HL-60 (cell line): ENCODE measurements at regions not wholly inside any gene's neighbourhood (a gene's known extent, or its start where the extent isn't known, plus 50 kb on each side); places are given as distances from the start of the nearest gene placed in this dataset.

Experiments
- DNase-seq, 2 experiments: peaks; one replicate each; pipeline ENCODE4 v3.0.0-alpha.2; 2010 to 2020; ENCODE audit warnings: low read depth in 1 of 2, low spot score in 1 of 2
- H3K27ac ChIP-seq: fragments of 250-450 bp; sonication (Bioruptor Pico); replicated peaks from 2 replicates; pipeline ENCODE4 v1.5.1; 2020; ENCODE audit warnings: mild to moderate bottlenecking, moderate library complexity
- H3K27me3 ChIP-seq: fragments of 250-450 bp; sonication (Bioruptor Pico); 2 replicates; pipeline ENCODE4 v1.5.1; 2021; ENCODE audit warnings: mild to moderate bottlenecking, moderate library complexity; ENCODE audit not compliant: insufficient read depth, poor library complexity, severe bottlenecking
- H3K4me3 ChIP-seq: replicated peaks from 2 replicates; pipeline ENCODE4 v1.5.1; 2011; ENCODE audit warnings: mild to moderate bottlenecking, control low read depth, low read length; ENCODE audit not compliant: insufficient read depth
- GABPA ChIP-seq: IDR thresholded peaks from 2 replicates; pipeline ENCODE4 v1.6.1; 2012; ENCODE audit warnings: low read depth
- POLR2AphosphoS5 ChIP-seq: IDR thresholded peaks from 2 replicates; pipeline ENCODE4 v1.6.1; 2012; ENCODE audit warnings: low read depth
- REST ChIP-seq: IDR thresholded peaks from 2 replicates; pipeline ENCODE4 v1.6.1; 2012; ENCODE audit warnings: low read depth; ENCODE audit not compliant: insufficient replicate concordance
- SPI1 ChIP-seq: IDR thresholded peaks from 2 replicates; pipeline ENCODE4 v1.6.1; 2012; ENCODE audit warnings: low read depth, mild to moderate bottlenecking, borderline replicate concordance
- TF ChIP-seq, protein P1 (sequence below): IDR thresholded peaks from one replicate; pipeline ENCODE4 v1.5.1; 2011; ENCODE audit warnings: low read length, control low read depth, inconsistent platforms; ENCODE audit not compliant: insufficient read depth

- H3K4me3 ChIP-seq = no peak overlapping the region
- no peak for DNase-seq
- H3K27ac ChIP-seq = no peak overlapping the region
- no peaks in the 10 kb centered on the region for H3K27me3 ChIP-seq
- TF ChIP-seq REST (no peak), SPI1 (no peak), GABPA (no peak), POLR2AphosphoS5 (no peak)
- TF ChIP-seq, protein P1, sequence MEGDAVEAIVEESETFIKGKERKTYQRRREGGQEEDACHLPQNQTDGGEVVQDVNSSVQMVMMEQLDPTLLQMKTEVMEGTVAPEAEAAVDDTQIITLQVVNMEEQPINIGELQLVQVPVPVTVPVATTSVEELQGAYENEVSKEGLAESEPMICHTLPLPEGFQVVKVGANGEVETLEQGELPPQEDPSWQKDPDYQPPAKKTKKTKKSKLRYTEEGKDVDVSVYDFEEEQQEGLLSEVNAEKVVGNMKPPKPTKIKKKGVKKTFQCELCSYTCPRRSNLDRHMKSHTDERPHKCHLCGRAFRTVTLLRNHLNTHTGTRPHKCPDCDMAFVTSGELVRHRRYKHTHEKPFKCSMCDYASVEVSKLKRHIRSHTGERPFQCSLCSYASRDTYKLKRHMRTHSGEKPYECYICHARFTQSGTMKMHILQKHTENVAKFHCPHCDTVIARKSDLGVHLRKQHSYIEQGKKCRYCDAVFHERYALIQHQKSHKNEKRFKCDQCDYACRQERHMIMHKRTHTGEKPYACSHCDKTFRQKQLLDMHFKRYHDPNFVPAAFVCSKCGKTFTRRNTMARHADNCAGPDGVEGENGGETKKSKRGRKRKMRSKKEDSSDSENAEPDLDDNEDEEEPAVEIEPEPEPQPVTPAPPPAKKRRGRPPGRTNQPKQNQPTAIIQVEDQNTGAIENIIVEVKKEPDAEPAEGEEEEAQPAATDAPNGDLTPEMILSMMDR = no peak
Measured at GRCh38 chr3:181567311-181568075, 144.2 kb upstream of the SOX2 start.

- Histone ChIP-seq H3K4me3 (no peak overlapping the region), H3K27ac (no peak overlapping the region), H3K27me3 (no peaks in the 10 kb centered on the region)
- DNase-seq = no peak
- TF ChIP-seq SPI1 = no peak
- TF ChIP-seq POLR2AphosphoS5 = no peak
- TF ChIP-seq, protein P1 = no peak
- TF ChIP-seq GABPA = no peak
- no peak for TF ChIP-seq REST
Measured at GRCh38 chr3:181565416-181565815, 146.3 kb upstream of the SOX2 start.

GRCh38 chr3:181564222-181564621 is 147.5 kb upstream of the SOX2 start:
- DNase-seq = no peak
- H3K27ac ChIP-seq = no peak overlapping the region
- no peak for TF ChIP-seq SPI1
- no peak for TF ChIP-seq REST
- TF ChIP-seq GABPA = no peak
- TF ChIP-seq, protein P1 = no peak
- no peaks in the 10 kb centered on the region for H3K27me3 ChIP-seq
- no peak overlapping the region for H3K4me3 ChIP-seq
